HepG2 (cell line): ENCODE measurements at regions not wholly inside any gene's neighbourhood (a gene's known extent, or its start where the extent isn't known, plus 50 kb on each side); places are given as distances from the start of the nearest gene placed in this dataset.

Source experiments
- ATAC-seq: fragments of 200-7000 bp; cut with Tn5 transposase; 3 replicates; pipeline ENCODE4 v1.9.1; 2020; ENCODE audit warnings: mild to moderate bottlenecking, moderate library complexity
- BruUV-seq: library from RNA; stranded (reverse); fragments of 400-500 nt; replicated peaks from 2 replicates; lab custom pipeline; 2021; lab: Mats Ljungman, UMichigan
- CTCF ChIA-PET: fragments of 300-600 bp; formaldehyde crosslinking; extraction: SDS; loops from one replicate; lab custom pipeline; 2021; ENCODE audit warnings: low total read pairs, inconsistent platforms, low intra/inter-chr PET ratio; lab: Yijun Ruan, JAX
- POLR2A ChIA-PET: fragments of 350-600 bp; sonication (Branson Sonifier 250); formaldehyde crosslinking; loops from one replicate; lab custom pipeline; 2020; ENCODE audit warnings: antibody characterized with exemption, inconsistent platforms; lab: Yijun Ruan, JAX
- DNase-seq: peaks from one replicate; pipeline ENCODE4 v3.0.0-alpha.2; 2015; ENCODE audit warnings: low spot score
- FAIRE-seq: peaks from 3 replicates; lab custom pipeline; 2011; peaks lifted over from hg19 to GRCh38; lab: Jason Lieb, UNC
- H2AFZ ChIP-seq: one replicate; pipeline ENCODE4 v1.6.1; 2011; ENCODE audit warnings: low read length, inconsistent platforms
- H3K27ac ChIP-seq: fragments of 300-600 bp; 3 replicates; pipeline ENCODE4 v1.8.0; 2011; ENCODE audit warnings: mixed run types, mild to moderate bottlenecking, mixed read lengths, low read length, inconsistent platforms; ENCODE audit not compliant: insufficient read depth; ENCODE audit errors: extremely low read length
- H3K27me3 ChIP-seq, 2 experiments: fragments of 200-600 bp in 1 of 2; 2 replicates in 1 of 2; 3 replicates in 1 of 2; pipeline versions ENCODE4 v1.6.0 to v1.8.0; 2011; ENCODE audit warnings: low read length in 2 of 2, mild to moderate bottlenecking in 2 of 2, moderate library complexity in 2 of 2, inconsistent platforms in 1 of 2; ENCODE audit not compliant: insufficient read depth in 2 of 2, control insufficient read depth in 1 of 2
- H3K36me3 ChIP-seq, 2 experiments: fragments of 200-600 bp in 1 of 2; replicated peaks in 1 of 2; 2 replicates in 1 of 2; 3 replicates in 1 of 2; pipeline versions ENCODE4 v1.5.1 to v1.8.0; 2011; ENCODE audit warnings: low read length in 2 of 2, inconsistent platforms in 1 of 2; ENCODE audit not compliant: insufficient read depth in 2 of 2, control insufficient read depth in 1 of 2
- H3K4me1 ChIP-seq: 2 replicates; pipeline ENCODE4 v1.5.1; 2012; ENCODE audit warnings: low read length, inconsistent platforms; ENCODE audit not compliant: insufficient read depth
- H3K4me2 ChIP-seq: 2 replicates; pipeline ENCODE4 v1.6.0; 2011; ENCODE audit warnings: low read depth, low read length, inconsistent platforms
- H3K4me3 ChIP-seq, 3 experiments: fragments of 200-600 bp in 1 of 3; sonication (generic), shearing (Covaris generic) in 1 of 3; replicated peaks in 1 of 3; 2 replicates each; pipeline ENCODE4 v1.5.1; 2011 to 2016; ENCODE audit warnings: low read length in 3 of 3, inconsistent platforms in 2 of 3, low read depth in 2 of 3, mild to moderate bottlenecking in 2 of 3, control low read depth in 1 of 3, mixed read lengths in 1 of 3; ENCODE audit not compliant: insufficient read depth in 1 of 3
- H3K79me2 ChIP-seq: one replicate; pipeline ENCODE4 v1.6.1; 2011; ENCODE audit warnings: low read length, inconsistent platforms; ENCODE audit not compliant: insufficient read depth
- H3K9ac ChIP-seq: 2 replicates; pipeline ENCODE4 v1.6.0; 2011; ENCODE audit warnings: mild to moderate bottlenecking, low read depth, low read length, inconsistent platforms; ENCODE audit not compliant: insufficient read depth
- H3K9me3 ChIP-seq: 2 replicates; pipeline ENCODE4 v1.5.1; 2012; ENCODE audit warnings: mild to moderate bottlenecking, low read length
- H4K20me1 ChIP-seq: 2 replicates; pipeline ENCODE4 v1.6.0; 2011; ENCODE audit warnings: inconsistent platforms, mild to moderate bottlenecking, low read length, moderate library complexity; ENCODE audit not compliant: insufficient read depth
- DDIT3 ChIP-seq: sonication (generic); formaldehyde crosslinking; IDR thresholded peaks from 2 replicates; pipeline ENCODE4 v1.4.0; 2020; ENCODE audit warnings: mild to moderate bottlenecking, missing genetic modification reagents
- ESRRA ChIP-seq: sonication (generic); formaldehyde crosslinking; IDR thresholded peaks from 2 replicates; pipeline ENCODE4 v1.5.1; 2020; ENCODE audit warnings: mild to moderate bottlenecking, low read depth, missing genetic modification reagents
- GATAD1 ChIP-seq: IDR thresholded peaks from 2 replicates; pipeline ENCODE4 v1.6.1; 2016; ENCODE audit warnings: missing genetic modification reagents, missing compliant biosample characterization
- GMEB1 ChIP-seq: sonication (generic); formaldehyde crosslinking; IDR thresholded peaks from 2 replicates; pipeline ENCODE4 v1.5.1; 2020; ENCODE audit warnings: missing genetic modification reagents, mild to moderate bottlenecking, borderline replicate concordance
- HNF4A ChIP-seq: sonication (generic); formaldehyde crosslinking; IDR thresholded peaks from 2 replicates; pipeline ENCODE4 v1.4.0; 2020; ENCODE audit warnings: missing genetic modification reagents
- PLRG1 ChIP-seq: fragments of 450-650 bp; conservative IDR thresholded peaks from 2 replicates; pipeline ENCODE4 v1.6.1; 2016
- SP140L ChIP-seq: sonication (generic); formaldehyde crosslinking; IDR thresholded peaks from 2 replicates; pipeline ENCODE4 v1.4.0; 2020; ENCODE audit warnings: missing genetic modification reagents, borderline replicate concordance
- SUZ12 ChIP-seq: fragments of 150-350 bp; IDR thresholded peaks from 2 replicates; pipeline ENCODE4 v1.6.1; 2014; ENCODE audit warnings: low read depth, low read length
- TFE3 ChIP-seq: IDR thresholded peaks from 2 replicates; pipeline ENCODE4 v1.6.1; 2016
- TGIF2 ChIP-seq: IDR thresholded peaks from 2 replicates; pipeline ENCODE4 v1.6.1; 2016; ENCODE audit warnings: control low read depth, missing compliant biosample characterization
- ZFP36 ChIP-seq: fragments of 150-350 bp; IDR thresholded peaks from 2 replicates; pipeline ENCODE4 v1.6.1; 2018; ENCODE audit warnings: borderline replicate concordance, low read length, low read depth; ENCODE audit not compliant: partially characterized antibody
- ZKSCAN5 ChIP-seq: sonication (generic); formaldehyde crosslinking; IDR thresholded peaks from 2 replicates; pipeline ENCODE4 v1.5.1; 2020; ENCODE audit warnings: mild to moderate bottlenecking, missing genetic modification reagents
- ZMAT3 ChIP-seq: sonication (generic); formaldehyde crosslinking; conservative IDR thresholded peaks from 2 replicates; pipeline ENCODE4 v1.7.0; 2021; ENCODE audit warnings: missing genetic modification reagents
- ZNF143 ChIP-seq: sonication (generic); formaldehyde crosslinking; IDR thresholded peaks from 2 replicates; pipeline ENCODE4 v1.4.0; 2020; ENCODE audit warnings: missing genetic modification reagents
- ZNF326 ChIP-seq: sonication (generic); formaldehyde crosslinking; IDR thresholded peaks from 2 replicates; pipeline ENCODE4 v1.4.0; 2020; ENCODE audit warnings: missing genetic modification reagents, borderline replicate concordance
- ZNF34 ChIP-seq: sonication (generic); formaldehyde crosslinking; IDR thresholded peaks from 2 replicates; pipeline ENCODE4 v1.4.0; 2020; ENCODE audit warnings: mild to moderate bottlenecking, missing genetic modification reagents, borderline replicate concordance
- ZNF362 ChIP-seq: sonication (generic); formaldehyde crosslinking; IDR thresholded peaks from 2 replicates; pipeline ENCODE4 v1.4.0; 2020; ENCODE audit warnings: missing genetic modification reagents, mild to moderate bottlenecking, borderline replicate concordance
- ZNF430 ChIP-seq: sonication (generic); formaldehyde crosslinking; IDR thresholded peaks from 2 replicates; pipeline ENCODE4 v1.9.0; 2021; ENCODE audit warnings: mild to moderate bottlenecking, missing genetic modification reagents
- ZNF556 ChIP-seq: sonication (generic); formaldehyde crosslinking; IDR thresholded peaks from 2 replicates; pipeline ENCODE4 v1.4.0; 2020; ENCODE audit warnings: mild to moderate bottlenecking, missing genetic modification reagents, borderline replicate concordance
- ZNF557 ChIP-seq: sonication (generic); formaldehyde crosslinking; IDR thresholded peaks from 2 replicates; pipeline ENCODE4 v1.4.0; 2020; ENCODE audit warnings: missing genetic modification reagents
- ZNF569 ChIP-seq: sonication (generic); formaldehyde crosslinking; IDR thresholded peaks from 2 replicates; pipeline ENCODE4 v1.5.0; 2020; ENCODE audit warnings: mild to moderate bottlenecking, missing genetic modification reagents, moderate library complexity, borderline replicate concordance
- ZNF670 ChIP-seq: sonication (generic); formaldehyde crosslinking; IDR thresholded peaks from 2 replicates; pipeline ENCODE4 v1.8.0; 2022; ENCODE audit warnings: mild to moderate bottlenecking, missing genetic modification reagents, borderline replicate concordance
- ZSCAN20 ChIP-seq: sonication (generic); formaldehyde crosslinking; IDR thresholded peaks from 2 replicates; pipeline ENCODE4 v1.4.0; 2020; ENCODE audit warnings: missing genetic modification reagents, mild to moderate bottlenecking, borderline replicate concordance
- WGBS: methylation state at CpG from one replicate; pipeline ENCODE4 v1.1.6; 2017; ENCODE audit warnings: low lambda C conversion rate; 5-methylcytosine and 5-hydroxymethylcytosine counted together
- in situ Hi-C: cut with HindIII; loops from 2 replicates; pipeline ENCODE4 v1.10.0; 2017; ENCODE audit warnings: low pct_unique_long_range_greater_than_20kb; ENCODE audit not compliant: extremely low pct_ligation_motif_present
- intact Hi-C: fragments of 100-400 bp; cut with micrococcal nuclease; formaldehyde crosslinking; loops from one replicate; pipeline ENCODE4 v1.10.0; 2022; ENCODE audit not compliant: unreplicated experiment

GRCh38 chr5:96327722-96328121 is 105.3 kb downstream of the PCSK1 start (continued):
- TF ChIP-seq TFE3 (CRISPR knock-in tag), result no peak
- TF ChIP-seq PLRG1, result no peak
- no peak for TF ChIP-seq ZNF326 (CRISPR knock-in tag)
- no peak for TF ChIP-seq GATAD1
- TF ChIP-seq ZNF34 (CRISPR knock-in tag), result no peak
- no peak for TF ChIP-seq ZSCAN20 (CRISPR knock-in tag)
- TF ChIP-seq ZNF556 (CRISPR knock-in tag), result no peak
- TF ChIP-seq TGIF2 (CRISPR knock-in tag), result no peak
- no peak for TF ChIP-seq ZNF143 (CRISPR knock-in tag)
- no peak for TF ChIP-seq GMEB1
- no peak for TF ChIP-seq ZKSCAN5
- no peak for TF ChIP-seq ZNF557 (CRISPR knock-in tag)

GRCh38 chr5:96326902-96327301 is 106.1 kb downstream of the PCSK1 start:
- no TSS peak for BruUV-seq
- TF ChIP-seq ZNF430 (CRISPR knock-in tag), result no peak
- no peak for TF ChIP-seq ZNF670 (CRISPR knock-in tag)
- no peak for TF ChIP-seq ZMAT3 (CRISPR knock-in tag)
- TF ChIP-seq DDIT3 (CRISPR knock-in tag), result no peak
- TF ChIP-seq ZNF569 (CRISPR knock-in tag), result no peak
- TF ChIP-seq SUZ12, result no peak
- TF ChIP-seq HNF4A (CRISPR knock-in tag), result no peak
- TF ChIP-seq SP140L, result no peak
- no peak for TF ChIP-seq ESRRA (CRISPR knock-in tag)
- no peak for TF ChIP-seq ZFP36
- no peak for TF ChIP-seq ZNF362 (CRISPR knock-in tag)

More at GRCh38 chr5:96326902-96327301, 106.1 kb downstream of the PCSK1 start:
- H3K9ac ChIP-seq, result no peak overlapping the region
- no peaks in the 10 kb centered on the region for H3K79me2 ChIP-seq
- no peak for ATAC-seq
- CTCF ChIA-PET, result no interaction called here
- H2AFZ ChIP-seq, result no peak overlapping the region
- WGBS, result 96% methylated on average over 4 of the region's 4 CpGs
- H3K4me3 ChIP-seq, result no peak overlapping the region
- POLR2A ChIA-PET, result no interaction called here
- peaks cover 28% of the 10 kb centered on the region for H3K4me1 ChIP-seq
- H3K27ac ChIP-seq, result no peak overlapping the region
- no peak overlapping the region for H3K4me2 ChIP-seq
- no peaks in the 10 kb centered on the region for H3K36me3 ChIP-seq
- DNase-seq, result no peak
- in situ Hi-C loops (loop anchor here (25.0 kb wide), 1 partner anchor 690 kb away; the partner anchor contains the start of gene RFESD), intact Hi-C loops (no loop called here)
- H3K27me3 ChIP-seq, result no peaks in the 10 kb centered on the region
- no peaks in the 10 kb centered on the region for H3K9me3 ChIP-seq
- H4K20me1 ChIP-seq, result no peaks in the 10 kb centered on the region
- no peak for FAIRE-seq
